ENCODE measurements at regions not wholly inside any gene's neighbourhood (a gene's known extent, or its start where the extent isn't known, plus 50 kb on each side); places are given as distances from the start of the nearest gene placed in this dataset.

DNA sequence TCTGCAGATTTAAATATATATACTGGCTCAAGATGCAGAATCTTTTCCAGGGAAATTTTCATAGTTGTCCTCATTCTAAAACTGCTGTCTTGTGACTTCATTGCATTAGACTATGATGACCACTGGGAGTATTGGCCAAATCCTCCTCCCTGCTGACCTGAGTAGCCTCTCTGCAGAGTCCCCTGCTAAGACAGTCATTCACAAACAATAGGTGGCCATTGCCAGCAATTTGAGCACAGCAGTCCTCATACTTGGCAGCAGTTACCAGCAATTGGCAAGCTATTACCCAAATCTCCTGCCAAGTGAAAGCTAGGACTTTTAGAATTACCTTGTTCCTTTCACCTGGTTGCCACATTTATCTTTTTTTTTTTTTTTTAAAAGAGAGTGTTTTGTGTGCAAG is 325.8 kb downstream of the FAT3 start:
- TF ChIP-seq EZH2 (IDR thresholded peaks at IDR 0.05; ENCODE audit: low read length) (no peak), CTCF (optimal IDR thresholded peaks at IDR 0.05 in 1 of 3, IDR thresholded peaks at IDR 0.05 in 1 of 3, conservative IDR thresholded peaks at IDR 0.05 in 1 of 3; ENCODE audit: extremely low read depth in 1 of 3, insufficient read depth in 2 of 3, low read length in 3 of 3) (no peak)

All from keratinocyte (primary cell).